Retinal pigment epithelial cell (primary cell): ENCODE measurements at regions not wholly inside any gene's neighbourhood (a gene's known extent, or its start where the extent isn't known, plus 50 kb on each side); places are given as distances from the start of the nearest gene placed in this dataset.

Source experiments
- DNase-seq: peaks from one replicate; pipeline ENCODE4 v3.0.0-alpha.2; 2010; ENCODE audit warnings: low read depth
- H3K4me3 ChIP-seq: 2 replicates; pipeline ENCODE4 v1.5.1; 2011; ENCODE audit warnings: mild to moderate bottlenecking, low read length, control low read depth, moderate library complexity
- TF ChIP-seq, protein P1 (sequence below): conservative IDR thresholded peaks from 2 replicates; pipeline ENCODE4 v1.5.1; 2011; ENCODE audit warnings: low read depth, low read length, control low read depth, inconsistent platforms

DNA sequence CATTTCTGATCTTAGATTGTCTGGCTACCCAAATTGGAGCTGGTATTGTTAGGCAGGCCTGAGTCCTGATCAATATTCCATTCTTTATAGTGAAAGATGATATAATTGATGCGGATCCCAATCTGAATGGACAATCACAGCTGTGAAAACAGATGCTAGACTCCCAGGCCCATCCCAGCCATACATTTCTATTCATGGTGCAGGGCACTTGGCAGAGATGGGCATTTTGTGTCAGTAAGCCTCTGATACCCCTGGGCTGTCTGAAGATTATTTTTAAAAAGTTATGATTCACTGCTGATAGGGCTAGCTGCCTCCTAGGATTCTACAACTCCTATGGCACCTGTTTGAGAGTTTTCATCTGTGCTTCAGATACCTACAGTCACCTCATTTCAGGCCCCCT is 61.2 kb upstream of the TSPAN7 start:
- TF ChIP-seq, protein P1, sequence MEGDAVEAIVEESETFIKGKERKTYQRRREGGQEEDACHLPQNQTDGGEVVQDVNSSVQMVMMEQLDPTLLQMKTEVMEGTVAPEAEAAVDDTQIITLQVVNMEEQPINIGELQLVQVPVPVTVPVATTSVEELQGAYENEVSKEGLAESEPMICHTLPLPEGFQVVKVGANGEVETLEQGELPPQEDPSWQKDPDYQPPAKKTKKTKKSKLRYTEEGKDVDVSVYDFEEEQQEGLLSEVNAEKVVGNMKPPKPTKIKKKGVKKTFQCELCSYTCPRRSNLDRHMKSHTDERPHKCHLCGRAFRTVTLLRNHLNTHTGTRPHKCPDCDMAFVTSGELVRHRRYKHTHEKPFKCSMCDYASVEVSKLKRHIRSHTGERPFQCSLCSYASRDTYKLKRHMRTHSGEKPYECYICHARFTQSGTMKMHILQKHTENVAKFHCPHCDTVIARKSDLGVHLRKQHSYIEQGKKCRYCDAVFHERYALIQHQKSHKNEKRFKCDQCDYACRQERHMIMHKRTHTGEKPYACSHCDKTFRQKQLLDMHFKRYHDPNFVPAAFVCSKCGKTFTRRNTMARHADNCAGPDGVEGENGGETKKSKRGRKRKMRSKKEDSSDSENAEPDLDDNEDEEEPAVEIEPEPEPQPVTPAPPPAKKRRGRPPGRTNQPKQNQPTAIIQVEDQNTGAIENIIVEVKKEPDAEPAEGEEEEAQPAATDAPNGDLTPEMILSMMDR = no peak
- DNase-seq = no peak

DNA sequence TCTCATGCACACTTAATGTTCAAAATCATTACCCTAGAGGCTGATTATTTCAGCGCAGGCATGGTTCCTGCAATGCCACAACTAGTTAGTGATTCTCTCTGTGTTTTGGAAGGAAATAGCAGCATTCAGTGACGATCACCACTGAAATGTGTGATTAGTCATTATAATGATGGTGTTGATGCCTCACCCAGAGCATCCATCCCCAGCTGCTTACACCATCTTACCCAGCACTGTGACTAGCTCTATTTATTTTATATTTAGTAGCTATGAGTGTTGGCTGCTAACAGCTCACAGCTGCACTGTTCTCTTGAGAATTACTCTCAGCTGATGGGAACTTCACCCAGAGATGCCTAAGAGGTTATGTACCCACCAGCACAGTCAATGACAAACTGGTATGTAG is 60.5 kb upstream of the TSPAN7 start:
- no peak for DNase-seq
- no peak overlapping the region for H3K4me3 ChIP-seq
- TF ChIP-seq, protein P1 = no peak

More for the DNA sequence above, 61.2 kb upstream of the TSPAN7 start:
- no peak overlapping the region for H3K4me3 ChIP-seq

- TF ChIP-seq, protein P1 = no peak
- H3K4me3 ChIP-seq = no peak overlapping the region
- no peak for DNase-seq
These were observed 55.8 kb upstream of the TSPAN7 start for GRCh38 chrX:38505583-38505982.
